ENCODE measurements at regions not wholly inside any gene's neighbourhood (a gene's known extent, or its start where the extent isn't known, plus 50 kb on each side); places are given as distances from the start of the nearest gene placed in this dataset.

DNA sequence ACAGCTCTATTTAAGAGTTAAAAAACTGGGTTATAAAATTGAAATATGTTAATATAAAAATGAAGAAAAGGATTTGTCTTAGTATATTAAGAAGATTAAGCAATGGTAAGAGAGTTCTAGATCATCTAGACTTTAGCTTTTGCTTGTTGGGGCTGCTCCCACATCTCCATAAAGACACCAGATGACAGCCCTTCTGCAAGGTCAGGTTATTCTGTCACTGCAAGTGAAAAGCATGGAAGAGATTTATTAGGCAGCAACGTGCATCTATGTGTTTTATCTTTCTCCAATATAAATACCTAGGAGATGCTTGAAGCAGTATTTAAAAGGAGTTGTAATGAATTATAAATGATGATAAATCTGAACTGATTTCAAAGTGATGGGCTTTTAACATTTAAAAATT lies 1560.4 kb downstream of the AMY1C start:
- TF ChIP-seq, protein P1, sequence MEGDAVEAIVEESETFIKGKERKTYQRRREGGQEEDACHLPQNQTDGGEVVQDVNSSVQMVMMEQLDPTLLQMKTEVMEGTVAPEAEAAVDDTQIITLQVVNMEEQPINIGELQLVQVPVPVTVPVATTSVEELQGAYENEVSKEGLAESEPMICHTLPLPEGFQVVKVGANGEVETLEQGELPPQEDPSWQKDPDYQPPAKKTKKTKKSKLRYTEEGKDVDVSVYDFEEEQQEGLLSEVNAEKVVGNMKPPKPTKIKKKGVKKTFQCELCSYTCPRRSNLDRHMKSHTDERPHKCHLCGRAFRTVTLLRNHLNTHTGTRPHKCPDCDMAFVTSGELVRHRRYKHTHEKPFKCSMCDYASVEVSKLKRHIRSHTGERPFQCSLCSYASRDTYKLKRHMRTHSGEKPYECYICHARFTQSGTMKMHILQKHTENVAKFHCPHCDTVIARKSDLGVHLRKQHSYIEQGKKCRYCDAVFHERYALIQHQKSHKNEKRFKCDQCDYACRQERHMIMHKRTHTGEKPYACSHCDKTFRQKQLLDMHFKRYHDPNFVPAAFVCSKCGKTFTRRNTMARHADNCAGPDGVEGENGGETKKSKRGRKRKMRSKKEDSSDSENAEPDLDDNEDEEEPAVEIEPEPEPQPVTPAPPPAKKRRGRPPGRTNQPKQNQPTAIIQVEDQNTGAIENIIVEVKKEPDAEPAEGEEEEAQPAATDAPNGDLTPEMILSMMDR (IDR thresholded peaks at IDR 0.05; ENCODE audit: low read depth), result no peak

DNA sequence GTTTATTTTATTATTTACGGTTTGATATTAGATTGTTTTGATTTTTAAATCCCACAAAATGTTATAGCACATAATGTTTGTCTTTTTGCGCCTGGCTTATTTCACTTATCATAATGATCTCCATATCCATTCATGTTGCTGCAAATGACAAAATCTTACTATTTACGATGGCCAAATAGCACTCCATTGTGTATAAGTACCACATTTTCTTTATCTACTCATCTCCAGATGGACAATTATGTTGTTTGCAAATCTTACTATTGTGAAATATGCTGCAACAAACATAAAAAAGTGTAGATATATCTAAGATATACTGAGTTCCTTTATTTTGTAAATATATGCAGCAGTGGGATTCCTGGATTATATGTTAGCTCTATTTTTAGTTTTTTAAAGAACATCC lies 1568.3 kb downstream of the AMY1C start:
- TF ChIP-seq, protein P1 (IDR thresholded peaks at IDR 0.05; ENCODE audit: low read depth), result no peak

DNA sequence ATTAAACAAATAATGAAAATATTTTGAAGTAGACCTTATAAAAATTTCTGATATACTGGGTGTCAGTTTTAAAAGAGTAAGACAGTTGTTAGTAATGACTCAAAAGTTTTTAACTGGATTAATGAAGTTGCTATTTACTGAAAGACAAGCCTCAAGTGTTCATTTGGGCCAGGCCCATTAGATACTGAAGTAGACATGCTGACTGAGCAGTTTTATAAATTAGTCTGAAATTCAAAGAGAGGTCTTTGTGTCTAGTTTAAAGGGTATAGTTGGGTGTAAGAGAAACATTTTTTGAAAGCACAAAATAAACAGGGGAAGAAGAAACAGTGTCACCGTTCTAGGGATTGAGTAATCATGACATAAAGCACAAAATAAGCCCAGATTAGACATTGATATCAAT lies 1577.2 kb downstream of the AMY1C start:
- TF ChIP-seq, protein P1 (IDR thresholded peaks at IDR 0.05; ENCODE audit: low read depth), result no peak

DNA sequence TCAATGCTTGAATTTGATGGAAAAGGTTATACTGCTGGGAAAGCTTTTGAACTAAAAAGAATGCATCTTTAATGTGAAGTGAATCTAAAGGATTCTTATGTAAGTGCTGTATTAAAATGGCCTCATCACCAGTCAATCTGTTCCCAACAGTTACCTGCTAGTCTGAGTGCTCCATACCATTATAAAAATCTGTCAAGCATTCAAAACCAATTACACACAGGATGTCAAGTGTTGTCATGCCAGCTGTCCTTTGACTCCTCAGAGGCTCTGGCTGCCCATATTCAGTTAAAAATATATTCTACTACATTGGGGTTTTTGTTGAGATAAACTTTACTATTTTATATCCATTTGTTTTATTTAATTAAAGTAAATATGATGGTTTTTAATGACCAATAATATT lies 1587.7 kb downstream of the AMY1C start:
- TF ChIP-seq, protein P1 (IDR thresholded peaks at IDR 0.05; ENCODE audit: low read depth), result no peak

DNA sequence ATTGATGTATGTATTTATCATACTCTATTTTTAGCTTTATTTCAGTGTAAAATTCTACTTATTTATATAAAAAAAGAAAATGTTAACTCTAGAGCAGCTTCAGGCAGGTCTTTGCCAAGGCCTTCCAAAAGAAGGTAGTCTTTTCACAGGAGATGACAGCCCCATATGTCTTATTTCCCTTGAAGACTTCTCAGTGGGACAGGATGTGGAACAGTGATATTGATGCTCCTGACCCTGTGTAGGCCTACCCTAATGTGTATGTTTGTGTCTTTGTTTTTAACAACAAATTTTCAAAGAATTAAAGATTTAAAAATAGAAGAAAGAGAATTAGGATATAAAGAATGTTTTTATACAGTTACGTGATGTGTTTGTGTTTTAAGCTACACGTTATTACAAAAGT lies 1593.6 kb downstream of the AMY1C start:
- TF ChIP-seq, protein P1 (IDR thresholded peaks at IDR 0.05; ENCODE audit: low read depth), result no peak

DNA sequence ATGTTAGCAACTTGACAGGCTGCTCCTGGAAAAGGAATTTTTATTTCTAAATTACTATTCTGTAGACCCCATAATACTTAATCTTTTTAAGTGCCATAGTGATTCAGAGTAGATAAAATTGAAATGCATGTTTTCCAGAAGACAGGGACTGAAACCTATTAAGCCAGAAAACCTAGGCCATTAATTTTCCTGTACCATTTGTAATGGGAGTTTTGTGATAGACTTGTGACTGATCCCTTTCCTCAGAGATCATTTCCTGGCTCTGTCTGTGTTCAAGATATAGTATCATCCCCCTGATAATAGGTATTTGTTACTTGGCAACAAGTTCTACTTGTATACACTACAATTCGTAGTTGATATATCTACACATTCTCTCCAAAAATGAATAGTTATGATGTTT lies 1609.8 kb downstream of the AMY1C start:
- TF ChIP-seq, protein P1 (IDR thresholded peaks at IDR 0.05; ENCODE audit: low read depth), result no peak

DNA sequence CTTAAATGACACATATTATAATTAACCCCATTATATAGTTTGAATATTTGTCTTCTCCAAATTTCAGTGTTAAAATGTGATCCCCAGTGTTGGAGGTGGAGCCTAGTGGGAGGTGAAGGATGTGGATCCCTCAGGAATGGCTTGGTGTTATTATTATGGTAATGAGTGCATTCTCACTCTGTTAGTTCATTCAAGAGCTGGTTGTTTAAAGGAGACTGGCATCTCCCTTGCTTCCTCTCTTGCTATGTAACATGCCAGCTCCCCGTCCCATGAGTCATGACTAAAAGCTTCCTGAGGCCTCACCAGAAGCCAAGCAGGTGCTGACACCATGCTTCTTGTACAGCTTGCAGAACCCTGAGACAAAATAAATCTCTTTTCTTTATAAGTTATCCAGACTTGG lies 1612.7 kb downstream of the AMY1C start:
- TF ChIP-seq, protein P1 (IDR thresholded peaks at IDR 0.05; ENCODE audit: low read depth), result no peak
